Liver (tissue), 3 donors: ENCODE measurements at regions not wholly inside any gene's neighbourhood (a gene's known extent, or its start where the extent isn't known, plus 50 kb on each side); places are given as distances from the start of the nearest gene placed in this dataset.
"Not testable (repeated sequence)": the region's sequence is repeated elsewhere in the genome, so short reads cannot be mapped to it uniquely, and the experiment has no call there.

ENCODE experiments used
- ATF3 ChIP-seq: IDR thresholded peaks from 2 replicates; pipeline ENCODE4 v1.6.1; 2016; ENCODE audit warnings: antibody characterized with exemption
- JUND ChIP-seq, 2 donors: IDR thresholded peaks; 2 replicates each; pipeline ENCODE4 v1.6.1; 2016; ENCODE audit warnings: antibody characterized with exemption in 2 of 2
- MAX ChIP-seq: IDR thresholded peaks from 2 replicates; pipeline ENCODE4 v1.6.1; 2016; ENCODE audit warnings: antibody characterized with exemption
- RAD21 ChIP-seq, 2 donors: IDR thresholded peaks; 2 replicates each; pipeline ENCODE4 v1.6.1; 2016; ENCODE audit warnings: antibody characterized with exemption in 2 of 2, mild to moderate bottlenecking in 2 of 2
- RXRA ChIP-seq, 2 donors: IDR thresholded peaks; 2 replicates each; pipeline ENCODE4 v1.6.1; 2017 to 2018; ENCODE audit warnings: antibody characterized with exemption in 2 of 2, mild to moderate bottlenecking in 1 of 2
- YY1 ChIP-seq: IDR thresholded peaks from 2 replicates; pipeline ENCODE4 v1.6.1; 2016; ENCODE audit warnings: antibody characterized with exemption, mild to moderate bottlenecking
- TF ChIP-seq, protein P1 (sequence below): fragments of 150-350 bp; IDR thresholded peaks from 2 replicates; pipeline ENCODE4 v1.5.1; 2017; ENCODE audit warnings: improper control_type of control experiment, low read depth, low read length; ENCODE audit not compliant: missing input control
- TF ChIP-seq, protein P2 (sequence below): IDR thresholded peaks from 2 replicates; pipeline ENCODE4 v1.6.1; 2016; ENCODE audit warnings: antibody characterized with exemption, mild to moderate bottlenecking
- donor health status: healthy.
- donor health status: healthy.

DNA sequence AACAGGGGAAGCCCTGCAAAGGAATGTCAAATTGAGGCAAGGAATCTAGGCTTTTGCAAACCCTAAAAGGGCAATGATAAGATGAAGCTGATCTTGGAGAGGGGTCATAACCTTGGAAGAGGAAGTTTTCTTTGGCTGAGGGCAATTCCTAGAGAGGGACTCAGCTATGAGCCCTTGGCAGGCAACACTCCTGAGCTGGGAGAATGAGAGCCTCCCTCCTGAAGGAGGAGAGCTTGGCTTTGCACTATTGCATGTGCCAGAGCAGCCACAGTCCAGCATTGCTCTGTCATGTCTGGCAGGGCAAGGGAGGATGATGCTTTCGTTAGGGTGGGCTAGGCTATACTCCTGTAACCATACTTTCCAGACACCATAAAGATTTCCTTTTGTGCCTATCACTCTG is 299.4 kb upstream of the NPSR1 start:
- TF ChIP-seq, protein P1, sequence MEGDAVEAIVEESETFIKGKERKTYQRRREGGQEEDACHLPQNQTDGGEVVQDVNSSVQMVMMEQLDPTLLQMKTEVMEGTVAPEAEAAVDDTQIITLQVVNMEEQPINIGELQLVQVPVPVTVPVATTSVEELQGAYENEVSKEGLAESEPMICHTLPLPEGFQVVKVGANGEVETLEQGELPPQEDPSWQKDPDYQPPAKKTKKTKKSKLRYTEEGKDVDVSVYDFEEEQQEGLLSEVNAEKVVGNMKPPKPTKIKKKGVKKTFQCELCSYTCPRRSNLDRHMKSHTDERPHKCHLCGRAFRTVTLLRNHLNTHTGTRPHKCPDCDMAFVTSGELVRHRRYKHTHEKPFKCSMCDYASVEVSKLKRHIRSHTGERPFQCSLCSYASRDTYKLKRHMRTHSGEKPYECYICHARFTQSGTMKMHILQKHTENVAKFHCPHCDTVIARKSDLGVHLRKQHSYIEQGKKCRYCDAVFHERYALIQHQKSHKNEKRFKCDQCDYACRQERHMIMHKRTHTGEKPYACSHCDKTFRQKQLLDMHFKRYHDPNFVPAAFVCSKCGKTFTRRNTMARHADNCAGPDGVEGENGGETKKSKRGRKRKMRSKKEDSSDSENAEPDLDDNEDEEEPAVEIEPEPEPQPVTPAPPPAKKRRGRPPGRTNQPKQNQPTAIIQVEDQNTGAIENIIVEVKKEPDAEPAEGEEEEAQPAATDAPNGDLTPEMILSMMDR: not testable (repeated sequence)
- not testable (repeated sequence) for TF ChIP-seq MAX; RAD21 (IDR thresholded peaks at IDR 0.05); YY1; JUND (IDR thresholded peaks at IDR 0.05); RXRA (IDR thresholded peaks at IDR 0.05); ATF3
- TF ChIP-seq, protein P2, sequence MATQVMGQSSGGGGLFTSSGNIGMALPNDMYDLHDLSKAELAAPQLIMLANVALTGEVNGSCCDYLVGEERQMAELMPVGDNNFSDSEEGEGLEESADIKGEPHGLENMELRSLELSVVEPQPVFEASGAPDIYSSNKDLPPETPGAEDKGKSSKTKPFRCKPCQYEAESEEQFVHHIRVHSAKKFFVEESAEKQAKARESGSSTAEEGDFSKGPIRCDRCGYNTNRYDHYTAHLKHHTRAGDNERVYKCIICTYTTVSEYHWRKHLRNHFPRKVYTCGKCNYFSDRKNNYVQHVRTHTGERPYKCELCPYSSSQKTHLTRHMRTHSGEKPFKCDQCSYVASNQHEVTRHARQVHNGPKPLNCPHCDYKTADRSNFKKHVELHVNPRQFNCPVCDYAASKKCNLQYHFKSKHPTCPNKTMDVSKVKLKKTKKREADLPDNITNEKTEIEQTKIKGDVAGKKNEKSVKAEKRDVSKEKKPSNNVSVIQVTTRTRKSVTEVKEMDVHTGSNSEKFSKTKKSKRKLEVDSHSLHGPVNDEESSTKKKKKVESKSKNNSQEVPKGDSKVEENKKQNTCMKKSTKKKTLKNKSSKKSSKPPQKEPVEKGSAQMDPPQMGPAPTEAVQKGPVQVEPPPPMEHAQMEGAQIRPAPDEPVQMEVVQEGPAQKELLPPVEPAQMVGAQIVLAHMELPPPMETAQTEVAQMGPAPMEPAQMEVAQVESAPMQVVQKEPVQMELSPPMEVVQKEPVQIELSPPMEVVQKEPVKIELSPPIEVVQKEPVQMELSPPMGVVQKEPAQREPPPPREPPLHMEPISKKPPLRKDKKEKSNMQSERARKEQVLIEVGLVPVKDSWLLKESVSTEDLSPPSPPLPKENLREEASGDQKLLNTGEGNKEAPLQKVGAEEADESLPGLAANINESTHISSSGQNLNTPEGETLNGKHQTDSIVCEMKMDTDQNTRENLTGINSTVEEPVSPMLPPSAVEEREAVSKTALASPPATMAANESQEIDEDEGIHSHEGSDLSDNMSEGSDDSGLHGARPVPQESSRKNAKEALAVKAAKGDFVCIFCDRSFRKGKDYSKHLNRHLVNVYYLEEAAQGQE: not testable (repeated sequence)
